HG03520 (cell line): ENCODE measurements at regions not wholly inside any gene's neighbourhood (a gene's known extent, or its start where the extent isn't known, plus 50 kb on each side); places are given as distances from the start of the nearest gene placed in this dataset.
"Not testable (repeated sequence)": the region's sequence is repeated elsewhere in the genome, so short reads cannot be mapped to it uniquely, and the experiment has no call there.

Source experiments
- ATAC-seq: cut with Tn5 transposase; IDR thresholded peaks from one replicate; pipeline ENCODE4 v1.9.1; 2021; ENCODE audit warnings: mild to moderate bottlenecking, moderate library complexity; ENCODE audit not compliant: unreplicated experiment

- no peak for ATAC-seq
Measured at GRCh38 chr2:81412681-81413080, 1108.1 kb upstream of the LRRTM1 start.

DNA sequence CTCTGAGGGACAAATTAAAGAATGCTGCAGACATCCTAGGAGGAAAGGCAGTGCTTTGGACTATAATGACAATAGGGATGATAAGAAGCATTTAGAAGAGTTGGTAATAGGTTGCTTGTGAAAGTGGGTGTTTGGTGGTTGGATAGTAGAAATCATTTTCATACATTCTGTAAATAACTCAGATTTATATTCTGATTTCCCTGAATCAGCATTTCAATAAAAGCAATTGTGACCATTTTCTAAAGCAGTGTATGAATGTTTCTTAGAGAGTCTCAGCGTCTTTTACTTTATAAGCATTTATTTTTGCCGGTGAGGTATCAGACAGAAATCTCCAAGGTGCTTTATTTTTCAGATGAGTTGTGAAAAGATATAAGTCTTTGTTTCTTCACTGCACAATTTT, 1099.0 kb upstream of the LRRTM1 start:
- no peak for ATAC-seq

DNA sequence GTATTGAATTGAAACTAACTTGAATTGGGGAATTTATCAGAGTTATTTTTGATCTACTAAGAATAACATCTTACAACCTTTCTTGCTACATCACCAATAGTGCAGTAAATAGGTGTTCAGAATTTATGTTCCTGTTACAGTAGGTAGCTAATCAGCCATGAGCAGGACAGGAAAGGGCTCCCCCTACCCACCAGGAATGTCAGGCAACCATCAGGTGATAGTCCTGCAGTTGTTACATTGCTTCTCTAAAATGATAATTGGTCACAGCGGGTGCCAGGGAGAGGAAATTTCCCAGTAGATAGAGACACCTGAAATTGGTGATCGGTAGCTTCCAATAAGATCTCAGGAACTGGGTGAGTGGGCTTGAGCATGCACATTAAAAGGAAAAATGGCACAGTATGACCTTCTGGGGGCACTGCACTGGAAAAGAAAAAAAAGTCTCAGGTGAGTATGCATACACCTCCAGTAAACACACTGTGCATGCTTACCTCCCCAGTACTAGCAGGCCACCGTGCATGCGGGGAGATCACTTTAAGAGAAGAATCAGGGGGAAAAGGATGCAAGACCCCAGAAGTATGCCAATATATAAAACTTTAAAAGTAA, 1092.0 kb upstream of the LRRTM1 start:
- ATAC-seq = no peak

- ATAC-seq = no peak
Measured at GRCh38 chr2:81395746-81396145, 1091.2 kb upstream of the LRRTM1 start.

DNA sequence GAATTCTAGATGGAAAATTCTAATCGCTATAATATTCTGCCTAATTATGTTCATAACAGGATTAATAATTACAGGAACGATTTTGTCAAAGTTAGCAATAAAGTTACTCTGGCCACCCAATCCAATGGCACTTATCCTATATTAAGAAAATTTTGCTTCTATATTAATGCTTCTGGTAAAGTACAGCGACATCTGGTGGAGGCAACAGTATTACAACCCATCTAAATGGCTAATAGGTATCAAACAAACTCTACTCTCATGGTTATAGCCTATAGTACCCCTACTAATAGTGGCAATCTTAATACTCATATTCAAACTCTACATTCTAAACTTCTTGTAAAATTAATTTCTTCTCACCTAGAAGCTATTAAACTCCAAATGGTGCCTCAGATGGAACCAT, 1084.7 kb upstream of the LRRTM1 start:
- no peak for ATAC-seq

- ATAC-seq = no peak
Measured at GRCh38 chr2:81363800-81364199, 1059.2 kb upstream of the LRRTM1 start.

GRCh38 chr2:81362468-81362867, 1057.9 kb upstream of the LRRTM1 start:
- not testable (repeated sequence) for ATAC-seq

DNA sequence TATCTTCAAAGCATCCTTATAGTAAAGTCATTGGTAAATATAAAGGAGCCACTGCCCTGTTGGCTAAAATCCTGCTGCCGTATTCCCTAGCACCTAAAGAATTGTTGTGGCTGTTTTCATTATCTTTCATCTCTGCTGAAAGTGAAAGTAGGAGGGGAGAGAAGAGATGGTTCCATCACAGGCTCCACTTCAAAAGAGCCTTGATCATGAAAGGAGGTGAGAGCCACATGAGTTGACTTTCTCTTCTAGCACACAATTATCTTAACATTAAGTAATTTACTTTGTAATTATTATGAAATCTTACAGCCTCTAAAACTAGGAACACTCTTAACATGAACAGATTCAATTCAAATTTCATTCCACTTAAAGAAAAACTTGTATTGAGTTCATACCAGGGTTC, 1050.9 kb upstream of the LRRTM1 start:
- ATAC-seq = no peak

DNA sequence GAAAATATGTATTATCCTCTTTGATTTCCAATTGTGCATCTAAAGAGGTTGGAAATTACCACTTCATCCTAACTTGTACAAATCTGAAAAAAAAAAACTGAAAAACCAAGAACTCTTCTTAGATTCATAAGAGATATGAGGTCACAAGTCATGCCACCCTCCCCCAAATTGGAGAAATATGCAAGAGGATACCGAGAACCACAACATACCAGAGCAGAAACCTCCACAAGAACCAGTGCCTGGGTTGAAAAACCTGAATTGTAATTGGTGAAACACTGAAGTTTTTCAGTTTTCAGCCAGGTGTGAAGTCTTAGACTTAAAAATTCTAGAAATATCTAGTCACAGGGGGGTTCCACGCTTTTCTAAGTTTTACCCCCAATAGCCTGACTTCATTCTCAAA, 1029.5 kb upstream of the LRRTM1 start:
- no peak for ATAC-seq

- no peak for ATAC-seq
Measured at GRCh38 chr2:81328968-81329367, 1024.4 kb upstream of the LRRTM1 start.

GRCh38 chr2:81327911-81328310, 1023.4 kb upstream of the LRRTM1 start:
- no peak for ATAC-seq

GRCh38 chr2:81324046-81324445, 1019.5 kb upstream of the LRRTM1 start:
- ATAC-seq = no peak

DNA sequence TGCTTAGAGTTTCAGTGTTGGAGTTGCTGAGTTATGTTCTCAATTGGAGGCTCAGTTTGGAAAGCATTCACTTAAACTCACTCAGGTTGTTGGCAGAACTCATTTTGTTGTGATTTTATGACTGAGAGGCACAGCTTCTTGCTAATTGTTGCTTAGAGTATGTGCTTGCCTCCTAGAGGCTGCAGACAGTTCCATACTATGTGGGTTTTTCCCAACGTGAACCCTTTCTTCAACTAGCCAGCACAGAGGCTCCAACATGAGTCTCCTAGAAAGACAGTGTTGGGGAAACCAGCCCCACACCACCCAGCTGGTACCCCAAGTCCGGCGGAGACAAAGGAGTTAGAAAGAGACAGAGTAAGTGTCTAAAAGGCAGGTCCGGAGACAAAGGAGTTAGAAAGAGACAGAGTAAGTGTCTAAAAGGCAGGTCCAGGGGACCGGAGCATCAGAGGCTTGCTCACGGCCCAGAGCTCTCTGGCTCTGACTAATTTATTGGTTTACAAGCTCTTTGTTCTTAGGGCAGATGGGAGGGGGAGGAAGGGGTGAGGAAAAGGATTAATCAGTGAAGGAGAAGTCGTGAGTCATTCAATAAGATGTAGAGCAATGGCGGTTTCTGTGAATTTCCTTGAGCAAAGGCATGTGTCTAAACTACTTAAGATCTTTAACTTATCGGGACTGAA, 999.7 kb upstream of the LRRTM1 start:
- no peak for ATAC-seq

DNA sequence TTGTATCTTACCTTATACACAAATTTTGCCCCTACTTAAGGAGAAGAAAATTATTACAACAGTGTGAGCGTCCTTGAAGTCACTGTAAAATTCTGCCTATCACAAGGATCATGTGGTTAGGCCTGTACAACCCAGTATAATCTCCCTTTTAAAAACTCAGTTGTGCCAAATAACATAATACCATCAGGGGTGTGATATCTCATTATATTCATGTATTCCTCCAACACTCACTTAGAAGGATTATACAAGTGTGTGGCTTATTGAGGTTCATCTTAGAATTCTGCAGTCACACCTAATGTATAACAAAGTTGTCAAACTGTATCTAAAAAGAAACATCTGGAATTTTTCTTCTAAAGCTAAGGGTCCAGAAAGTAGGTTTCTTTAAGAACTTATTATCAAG, 998.8 kb upstream of the LRRTM1 start:
- ATAC-seq = no peak

GRCh38 chr2:81299841-81300240, 995.3 kb upstream of the LRRTM1 start:
- ATAC-seq = no peak

- ATAC-seq = no peak
Measured at GRCh38 chr2:81290846-81291245, 986.3 kb upstream of the LRRTM1 start.

- ATAC-seq = no peak
Measured at GRCh38 chr2:81283081-81283480, 978.5 kb upstream of the LRRTM1 start.

DNA sequence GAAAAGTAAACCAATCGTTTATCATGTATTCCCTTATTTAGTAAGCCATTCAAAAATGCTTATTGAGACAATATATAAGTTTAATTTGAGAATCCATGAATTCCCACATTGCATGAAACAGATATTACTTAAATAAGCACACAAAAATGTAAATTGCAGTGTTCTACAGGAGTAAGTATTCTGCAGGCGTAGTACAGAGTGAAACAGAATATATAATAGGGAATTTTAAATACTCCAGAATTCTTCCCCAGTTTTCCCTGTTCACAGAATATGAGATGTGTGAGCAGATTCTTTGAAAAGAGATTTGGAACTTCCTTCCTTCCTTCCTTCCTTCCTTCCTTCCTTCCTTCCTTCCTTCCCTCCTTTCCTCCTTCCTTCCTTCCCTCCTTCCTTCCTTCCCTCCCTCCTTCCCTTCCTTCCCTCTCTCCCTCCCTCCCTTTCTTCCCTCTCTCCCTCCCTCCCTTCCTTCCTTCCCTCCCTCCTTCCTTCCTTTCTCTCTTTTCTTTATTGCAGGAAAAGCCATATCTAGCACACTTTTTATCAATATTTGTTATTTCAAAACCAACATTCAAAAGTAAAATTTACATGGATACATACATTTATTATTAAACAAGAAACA, 977.7 kb upstream of the LRRTM1 start:
- no peak for ATAC-seq

DNA sequence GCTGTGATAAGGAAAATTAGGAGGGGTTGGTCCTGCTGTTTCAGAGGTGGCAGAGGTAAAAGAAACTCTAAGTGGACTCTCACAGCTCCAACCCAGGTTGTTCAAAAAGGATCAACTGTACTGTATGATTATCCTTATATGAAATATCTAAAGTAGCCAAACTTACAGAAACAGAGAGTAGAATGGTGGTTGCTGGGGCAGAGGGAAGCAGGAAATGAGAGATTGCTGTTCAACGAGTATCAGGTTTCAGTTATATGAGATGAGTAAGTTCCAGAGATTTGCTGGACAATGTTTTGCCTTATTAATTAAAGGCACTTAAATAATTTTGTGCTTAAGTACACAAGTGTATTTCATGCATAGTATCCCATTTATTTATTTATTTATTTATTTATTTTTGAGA, 972.0 kb upstream of the LRRTM1 start:
- no peak for ATAC-seq

- no peak for ATAC-seq
Measured at GRCh38 chr2:81266106-81266505, 961.6 kb upstream of the LRRTM1 start.

DNA sequence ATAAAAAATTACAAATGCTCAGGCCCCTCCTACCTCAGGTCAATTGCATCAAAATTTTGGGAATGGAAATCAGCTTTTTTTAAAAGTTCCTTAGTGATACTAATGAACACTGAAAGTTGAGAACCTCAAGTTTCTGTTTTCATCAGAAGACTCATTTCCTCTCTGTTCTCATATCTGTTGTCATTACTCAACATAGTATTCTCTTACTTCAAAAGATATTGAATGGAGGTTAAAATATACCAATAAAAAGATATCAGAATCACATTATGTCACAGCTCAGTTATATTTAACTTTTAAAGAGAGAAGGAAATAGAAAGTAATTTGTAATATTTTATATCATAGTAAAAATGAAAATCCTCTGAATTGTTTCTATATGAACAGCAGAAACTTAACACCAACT, 959.4 kb upstream of the LRRTM1 start:
- no peak for ATAC-seq

GRCh38 chr2:81260320-81260719, 955.8 kb upstream of the LRRTM1 start:
- ATAC-seq = no peak

- ATAC-seq = no peak
Measured at GRCh38 chr2:81250270-81250669, 945.7 kb upstream of the LRRTM1 start.
